CD4-positive, alpha-beta T cell treated with Interleukin-15 for 4 hours (primary cell): ENCODE measurements at regions not wholly inside any gene's neighbourhood (a gene's known extent, or its start where the extent isn't known, plus 50 kb on each side); places are given as distances from the start of the nearest gene placed in this dataset.

Experiments used
- DNase-seq: peaks from one replicate; pipeline ENCODE4 v3.0.0-alpha.2; 2020; ENCODE audit warnings: low spot score

GRCh38 chr14:86057018-86057667, 527.2 kb downstream of the FLRT2 start:
- peak; percentile 27 for DNase-seq

GRCh38 chr14:86055512-86056075, 525.6 kb downstream of the FLRT2 start:
- no peak for DNase-seq

- DNase-seq, result no peak
These were observed 522.9 kb downstream of the FLRT2 start for GRCh38 chr14:86052868-86053267.

GRCh38 chr14:86050757-86051156, 520.8 kb downstream of the FLRT2 start:
- no peak for DNase-seq

GRCh38 chr14:86050072-86050683, 520.2 kb downstream of the FLRT2 start:
- no peak for DNase-seq

- no peak for DNase-seq
These were observed 509.2 kb downstream of the FLRT2 start for GRCh38 chr14:86039176-86039575.

- peak; percentile 16 for DNase-seq
These were observed 508.6 kb downstream of the FLRT2 start for GRCh38 chr14:86038387-86039042.

- no peak for DNase-seq
These were observed 505.9 kb downstream of the FLRT2 start for GRCh38 chr14:86035882-86036281.

- no peak for DNase-seq
These were observed 498.0 kb downstream of the FLRT2 start for GRCh38 chr14:86027990-86028389.

GRCh38 chr14:86027144-86027543, 497.2 kb downstream of the FLRT2 start:
- DNase-seq, result no peak

GRCh38 chr14:86022031-86022629, 492.2 kb downstream of the FLRT2 start:
- no peak for DNase-seq

- DNase-seq, result no peak
These were observed 490.9 kb downstream of the FLRT2 start for GRCh38 chr14:86020841-86021240.

GRCh38 chr14:86015941-86016340, 486.0 kb downstream of the FLRT2 start:
- no peak for DNase-seq

GRCh38 chr14:86015511-86015910, 485.6 kb downstream of the FLRT2 start:
- no peak for DNase-seq

GRCh38 chr14:86013641-86014040, 483.7 kb downstream of the FLRT2 start:
- DNase-seq, result no peak

GRCh38 chr14:86012461-86012860, 482.5 kb downstream of the FLRT2 start:
- DNase-seq, result no peak

- no peak for DNase-seq
These were observed 474.1 kb downstream of the FLRT2 start for GRCh38 chr14:86003998-86004397.

GRCh38 chr14:85996551-85996950, 466.6 kb downstream of the FLRT2 start:
- DNase-seq, result no peak

- no peak for DNase-seq
These were observed 461.2 kb downstream of the FLRT2 start for GRCh38 chr14:85991156-85991555.

- DNase-seq, result no peak
These were observed 458.0 kb downstream of the FLRT2 start for GRCh38 chr14:85987907-85988306.

- no peak for DNase-seq
These were observed 457.3 kb downstream of the FLRT2 start for GRCh38 chr14:85987292-85987691.

- DNase-seq, result no peak
These were observed 448.8 kb downstream of the FLRT2 start for GRCh38 chr14:85978582-85979250.
